Caco-2 (cell line): ENCODE measurements at regions not wholly inside any gene's neighbourhood (a gene's known extent, or its start where the extent isn't known, plus 50 kb on each side); places are given as distances from the start of the nearest gene placed in this dataset.

ENCODE experiments used
- BruUV-seq: library from RNA; stranded (reverse); fragments of 400-500 nt; replicated peaks from 2 replicates; lab custom pipeline; 2021; lab: Mats Ljungman, UMichigan
- CTCF ChIA-PET: fragments of 300-600 bp; sonication (Branson Sonifier 250); formaldehyde crosslinking; loops from one replicate; lab custom pipeline; 2022; ENCODE audit warnings: antibody characterized with exemption; lab: Charles Lee
- POLR2A ChIA-PET: fragments of 300-600 bp; sonication (Branson Sonifier 250); formaldehyde crosslinking; loops from one replicate; lab custom pipeline; 2022; ENCODE audit warnings: antibody characterized with exemption; lab: Charles Lee
- DNase-seq, 2 experiments: peaks; one replicate each; pipeline versions ENCODE4 v3.0.0 to v3.0.0-alpha.2; 2020 to 2022
- H3K27me3 ChIP-seq: replicated peaks from 2 replicates; pipeline ENCODE4 v1.6.0; 2011; ENCODE audit warnings: low read length; ENCODE audit not compliant: control insufficient read depth, insufficient read depth
- H3K36me3 ChIP-seq: 2 replicates; pipeline ENCODE4 v1.5.1; 2011; ENCODE audit warnings: low read length; ENCODE audit not compliant: control insufficient read depth, insufficient read depth
- H3K4me1 ChIP-seq: fragments of 250-450 bp; sonication (Bioruptor Pico); 2 replicates; pipeline ENCODE4 v1.5.1; 2020; ENCODE audit warnings: mild to moderate bottlenecking
- H3K4me3 ChIP-seq: 2 replicates; pipeline ENCODE4 v1.5.1; 2011; ENCODE audit warnings: low read depth, mild to moderate bottlenecking, control low read depth, low read length
- H3K9me3 ChIP-seq: fragments of 250-450 bp; sonication (Bioruptor Pico); 2 replicates; pipeline ENCODE4 v1.5.1; 2020; ENCODE audit warnings: mild to moderate bottlenecking, moderate library complexity
- H3K27ac Mint-ChIP-seq: one replicate; pipeline ENCODE4 v1.8.0; 2022; ENCODE audit warnings: mixed read lengths; ENCODE audit not compliant: unreplicated experiment
- H3K27me3 Mint-ChIP-seq: one replicate; pipeline ENCODE4 v1.8.0; 2022; ENCODE audit warnings: mixed read lengths; ENCODE audit not compliant: insufficient read depth, unreplicated experiment
- H3K36me3 Mint-ChIP-seq: one replicate; pipeline ENCODE4 v1.8.0; 2022; ENCODE audit warnings: mild to moderate bottlenecking, mixed read lengths; ENCODE audit not compliant: insufficient read depth, unreplicated experiment
- H3K4me1 Mint-ChIP-seq: one replicate; pipeline ENCODE4 v1.8.0; 2022; ENCODE audit warnings: low read depth, mixed read lengths; ENCODE audit not compliant: unreplicated experiment
- H3K4me3 Mint-ChIP-seq: one replicate; pipeline ENCODE4 v1.8.0; 2022; ENCODE audit warnings: mild to moderate bottlenecking, moderate library complexity, mixed read lengths; ENCODE audit not compliant: unreplicated experiment
- H3K9me3 Mint-ChIP-seq: one replicate; pipeline ENCODE4 v1.8.0; 2022; ENCODE audit warnings: mixed read lengths; ENCODE audit not compliant: unreplicated experiment
- intact Hi-C: fragments of 100-400 bp; cut with micrococcal nuclease; formaldehyde crosslinking; loops from one replicate; pipeline ENCODE4 v1.10.0; 2022; ENCODE audit not compliant: unreplicated experiment
- TF ChIP-seq, protein P1 (sequence below), 2 experiments: fragments of 200-600 bp in 1 of 2; IDR thresholded peaks; 1 replicate in 1 of 2; 2 replicates in 1 of 2; pipeline versions ENCODE4 v1.5.1 to v1.8.0; 2011 to 2022; ENCODE audit warnings: antibody characterized with exemption in 1 of 2, control low read depth in 1 of 2, inconsistent platforms in 1 of 2, low read depth in 1 of 2, low read length in 1 of 2, mild to moderate bottlenecking in 1 of 2, moderate library complexity in 1 of 2; ENCODE audit not compliant: insufficient read depth in 1 of 2, severe bottlenecking in 1 of 2, unreplicated experiment in 1 of 2

DNA sequence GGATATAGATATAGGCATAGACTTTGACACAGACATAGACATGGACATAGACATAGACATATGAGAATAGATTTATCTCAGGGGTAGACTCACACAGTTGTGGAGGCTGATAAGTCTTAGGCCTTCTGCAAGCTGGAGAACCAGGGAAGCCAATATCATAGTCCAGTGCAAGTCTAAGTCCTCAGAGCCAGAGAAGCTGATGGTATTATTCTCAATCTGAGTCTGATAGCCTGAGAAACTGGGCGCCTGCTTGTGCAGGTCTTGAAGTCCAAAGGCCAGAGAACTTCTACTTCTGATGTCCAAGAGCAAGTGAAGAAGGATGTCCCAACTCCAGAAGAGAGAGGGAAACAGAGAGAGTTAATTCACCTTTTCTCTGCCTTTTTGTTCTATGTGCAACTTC lies 476.5 kb downstream of the SLC6A15 start:
- no peak overlapping the region for H3K4me3 ChIP-seq
- intact Hi-C loops = no loop called here
- H3K4me3 Mint-ChIP-seq = no peak overlapping the region
- TF ChIP-seq, protein P1, sequence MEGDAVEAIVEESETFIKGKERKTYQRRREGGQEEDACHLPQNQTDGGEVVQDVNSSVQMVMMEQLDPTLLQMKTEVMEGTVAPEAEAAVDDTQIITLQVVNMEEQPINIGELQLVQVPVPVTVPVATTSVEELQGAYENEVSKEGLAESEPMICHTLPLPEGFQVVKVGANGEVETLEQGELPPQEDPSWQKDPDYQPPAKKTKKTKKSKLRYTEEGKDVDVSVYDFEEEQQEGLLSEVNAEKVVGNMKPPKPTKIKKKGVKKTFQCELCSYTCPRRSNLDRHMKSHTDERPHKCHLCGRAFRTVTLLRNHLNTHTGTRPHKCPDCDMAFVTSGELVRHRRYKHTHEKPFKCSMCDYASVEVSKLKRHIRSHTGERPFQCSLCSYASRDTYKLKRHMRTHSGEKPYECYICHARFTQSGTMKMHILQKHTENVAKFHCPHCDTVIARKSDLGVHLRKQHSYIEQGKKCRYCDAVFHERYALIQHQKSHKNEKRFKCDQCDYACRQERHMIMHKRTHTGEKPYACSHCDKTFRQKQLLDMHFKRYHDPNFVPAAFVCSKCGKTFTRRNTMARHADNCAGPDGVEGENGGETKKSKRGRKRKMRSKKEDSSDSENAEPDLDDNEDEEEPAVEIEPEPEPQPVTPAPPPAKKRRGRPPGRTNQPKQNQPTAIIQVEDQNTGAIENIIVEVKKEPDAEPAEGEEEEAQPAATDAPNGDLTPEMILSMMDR (IDR thresholded peaks at IDR 0.05; ENCODE audit: insufficient read depth in 1 of 2, low read depth in 1 of 2, low read length in 1 of 2, severe bottlenecking in 1 of 2, unreplicated experiment in 1 of 2) = no peak
- POLR2A ChIA-PET = no interaction called here
- DNase-seq = no peak
- no TSS peak for BruUV-seq
- no peak overlapping the region for H3K27ac Mint-ChIP-seq
- no peaks in the 10 kb centered on the region for H3K4me1 ChIP-seq
- no peaks in the 10 kb centered on the region for H3K27me3 Mint-ChIP-seq
- H3K36me3 ChIP-seq = no peaks in the 10 kb centered on the region
- H3K4me1 Mint-ChIP-seq = no peaks in the 10 kb centered on the region
- CTCF ChIA-PET = no interaction called here
- no peaks in the 10 kb centered on the region for H3K9me3 ChIP-seq
- no peaks in the 10 kb centered on the region for H3K9me3 Mint-ChIP-seq
- no peaks in the 10 kb centered on the region for H3K36me3 Mint-ChIP-seq
- H3K27me3 ChIP-seq = no peaks in the 10 kb centered on the region

DNA sequence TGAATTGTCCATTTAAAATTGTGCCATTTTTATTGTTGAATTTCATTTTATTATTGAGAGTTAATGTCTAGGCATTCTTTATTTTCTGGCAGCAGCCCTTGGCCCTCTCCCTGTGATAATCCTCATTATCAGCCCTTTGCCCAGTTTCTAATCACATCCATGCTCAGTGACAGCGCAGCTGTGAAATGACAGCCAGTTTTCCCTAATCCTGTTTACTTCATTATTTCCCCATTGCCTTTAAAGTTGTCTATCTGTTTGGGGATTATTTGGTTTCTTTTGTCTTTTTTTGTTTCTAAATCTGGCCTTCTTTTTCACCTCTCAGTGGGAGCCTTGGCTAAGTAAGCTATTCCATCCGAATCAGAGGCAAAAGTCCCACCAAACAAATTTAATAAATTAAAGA lies 476.9 kb downstream of the SLC6A15 start:
- H3K9me3 ChIP-seq = no peaks in the 10 kb centered on the region
- Mint-ChIP-seq H3K27ac (no peak overlapping the region), H3K27me3 (no peaks in the 10 kb centered on the region), H3K4me3 (no peak overlapping the region), H3K9me3 (no peaks in the 10 kb centered on the region), H3K4me1 (no peaks in the 10 kb centered on the region), H3K36me3 (no peaks in the 10 kb centered on the region)
- no TSS peak for BruUV-seq
- no peak overlapping the region for H3K4me3 ChIP-seq
- intact Hi-C loops = no loop called here
- no peaks in the 10 kb centered on the region for H3K4me1 ChIP-seq
- POLR2A ChIA-PET = no interaction called here
- CTCF ChIA-PET = no interaction called here
- no peak for DNase-seq
- H3K27me3 ChIP-seq = no peaks in the 10 kb centered on the region
- TF ChIP-seq, protein P1 (IDR thresholded peaks at IDR 0.05; ENCODE audit: insufficient read depth in 1 of 2, low read depth in 1 of 2, low read length in 1 of 2, severe bottlenecking in 1 of 2, unreplicated experiment in 1 of 2) = no peak
- no peaks in the 10 kb centered on the region for H3K36me3 ChIP-seq

DNA sequence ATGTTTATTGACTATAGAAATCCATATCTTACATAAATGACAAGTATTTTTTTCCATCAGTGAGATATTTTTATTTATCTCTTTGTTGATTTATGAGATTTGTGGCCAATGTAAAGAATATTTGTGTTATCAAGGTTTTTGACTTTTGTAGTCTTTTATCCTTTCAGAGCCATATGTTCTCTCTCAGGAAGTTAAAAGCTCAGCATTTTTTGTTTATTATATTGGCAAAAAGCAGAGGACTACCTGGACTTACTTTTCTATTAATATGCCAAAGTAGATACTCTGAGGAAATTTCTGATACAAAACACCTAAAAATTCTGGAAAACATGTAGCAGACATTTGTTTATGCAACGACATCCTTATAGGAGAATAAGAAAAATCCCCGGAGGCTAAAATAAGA lies 490.3 kb downstream of the SLC6A15 start:
- ChIA-PET POLR2A (no interaction called here), CTCF (no interaction called here)
- Mint-ChIP-seq H3K4me1 (no peaks in the 10 kb centered on the region), H3K9me3 (no peaks in the 10 kb centered on the region), H3K36me3 (no peaks in the 10 kb centered on the region), H3K27ac (no peak overlapping the region), H3K27me3 (no peaks in the 10 kb centered on the region), H3K4me3 (no peak overlapping the region)
- H3K36me3 ChIP-seq = no peaks in the 10 kb centered on the region
- H3K27me3 ChIP-seq = no peaks in the 10 kb centered on the region
- TF ChIP-seq, protein P1 (IDR thresholded peaks at IDR 0.05; ENCODE audit: insufficient read depth in 1 of 2, low read depth in 1 of 2, low read length in 1 of 2, severe bottlenecking in 1 of 2, unreplicated experiment in 1 of 2) = no peak
- H3K4me3 ChIP-seq = no peak overlapping the region
- intact Hi-C loops = no loop called here
- BruUV-seq = no TSS peak
- H3K4me1 ChIP-seq = no peaks in the 10 kb centered on the region
- DNase-seq = no peak
- H3K9me3 ChIP-seq = no peaks in the 10 kb centered on the region
